GM10248 (cell line): ENCODE measurements at regions not wholly inside any gene's neighbourhood (a gene's known extent, or its start where the extent isn't known, plus 50 kb on each side); places are given as distances from the start of the nearest gene placed in this dataset.

Experiments
- CTCF ChIA-PET: fragments of 300-600 bp; sonication (Branson Sonifier 250); formaldehyde crosslinking; extraction: SDS; loops from one replicate; lab custom pipeline; 2021; ENCODE audit warnings: antibody characterized with exemption; lab: Yijun Ruan, JAX
- POLR2A ChIA-PET: fragments of 350-650 bp; sonication (Branson Sonifier 250); formaldehyde crosslinking; extraction: SDS; loops from one replicate; lab custom pipeline; 2020; ENCODE audit warnings: antibody characterized with exemption; lab: Yijun Ruan, JAX
- DNase-seq: peaks from one replicate; pipeline ENCODE4 v3.0.0; 2012; ENCODE audit errors: extremely low spot score
- TF ChIP-seq, protein P1 (sequence below): IDR thresholded peaks from 2 replicates; pipeline ENCODE4 v1.5.1; 2012; ENCODE audit warnings: mild to moderate bottlenecking, low read depth; ENCODE audit errors: extremely low read depth, missing control alignments, control extremely low read depth

DNA sequence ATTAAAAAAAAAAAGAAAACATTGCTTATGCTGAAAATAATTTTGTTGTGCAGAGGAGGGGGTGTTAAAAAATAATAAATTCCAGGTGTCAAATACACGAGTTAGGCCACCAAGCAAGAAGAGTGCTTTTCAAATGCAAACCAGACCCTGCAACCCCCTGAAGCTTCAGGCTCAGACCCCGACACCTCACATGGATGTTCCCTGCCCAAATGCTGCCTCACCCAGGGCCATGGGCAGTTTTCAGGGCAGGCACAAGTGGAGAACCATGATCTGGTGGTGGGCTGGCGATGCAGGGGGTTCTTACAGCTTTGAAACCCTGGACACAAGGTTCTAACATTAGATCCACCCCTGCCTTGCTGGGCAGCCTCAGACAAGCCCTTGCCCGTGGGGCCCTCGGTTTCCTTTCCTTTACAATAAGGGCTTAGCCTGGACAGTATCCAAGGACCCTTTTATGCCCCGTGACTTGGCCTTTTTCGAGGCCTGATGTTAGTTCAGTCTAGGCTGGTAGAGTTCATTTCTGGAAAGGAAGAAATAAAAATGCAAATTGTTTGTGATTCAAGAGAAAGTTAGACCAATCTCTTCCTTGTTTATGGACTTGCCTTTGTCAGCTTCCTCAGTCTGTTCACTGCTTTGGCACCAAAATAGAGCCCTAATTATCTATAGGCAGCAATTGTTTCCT is 168.7 kb downstream of the DDX1 start:
- ChIA-PET POLR2A (no interaction called here), CTCF (interaction anchor here (1.6 to 2.5 kb wide), 2 partner anchors 9 to 10 kb away, joined by 4 to 9 read pairs; no protein-coding TSS in a partner anchor)
- DNase-seq, result no peak
- TF ChIP-seq, protein P1, sequence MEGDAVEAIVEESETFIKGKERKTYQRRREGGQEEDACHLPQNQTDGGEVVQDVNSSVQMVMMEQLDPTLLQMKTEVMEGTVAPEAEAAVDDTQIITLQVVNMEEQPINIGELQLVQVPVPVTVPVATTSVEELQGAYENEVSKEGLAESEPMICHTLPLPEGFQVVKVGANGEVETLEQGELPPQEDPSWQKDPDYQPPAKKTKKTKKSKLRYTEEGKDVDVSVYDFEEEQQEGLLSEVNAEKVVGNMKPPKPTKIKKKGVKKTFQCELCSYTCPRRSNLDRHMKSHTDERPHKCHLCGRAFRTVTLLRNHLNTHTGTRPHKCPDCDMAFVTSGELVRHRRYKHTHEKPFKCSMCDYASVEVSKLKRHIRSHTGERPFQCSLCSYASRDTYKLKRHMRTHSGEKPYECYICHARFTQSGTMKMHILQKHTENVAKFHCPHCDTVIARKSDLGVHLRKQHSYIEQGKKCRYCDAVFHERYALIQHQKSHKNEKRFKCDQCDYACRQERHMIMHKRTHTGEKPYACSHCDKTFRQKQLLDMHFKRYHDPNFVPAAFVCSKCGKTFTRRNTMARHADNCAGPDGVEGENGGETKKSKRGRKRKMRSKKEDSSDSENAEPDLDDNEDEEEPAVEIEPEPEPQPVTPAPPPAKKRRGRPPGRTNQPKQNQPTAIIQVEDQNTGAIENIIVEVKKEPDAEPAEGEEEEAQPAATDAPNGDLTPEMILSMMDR, result no peak

DNA sequence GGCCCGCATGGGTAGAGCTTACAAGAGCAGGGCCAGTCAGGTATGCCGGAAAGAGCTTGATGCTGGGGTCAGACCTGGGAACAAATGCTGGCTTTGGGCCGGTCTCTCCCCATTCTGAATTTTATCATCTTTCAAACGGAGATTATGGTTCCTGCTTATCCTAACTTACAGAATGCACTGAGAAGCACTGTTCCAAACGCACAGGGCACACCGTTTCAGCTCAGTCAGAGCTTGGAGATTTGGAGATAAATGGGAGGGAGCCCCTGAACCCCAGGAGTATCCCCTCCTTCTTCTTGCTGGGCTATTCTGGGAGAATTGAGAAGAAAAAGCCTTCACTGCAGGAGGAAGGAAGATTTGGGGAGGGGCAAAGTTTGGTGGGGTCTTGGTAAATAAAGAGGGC is 169.4 kb downstream of the DDX1 start:
- ChIA-PET POLR2A (no interaction called here), CTCF (interaction anchor here (1.6 to 2.5 kb wide), 2 partner anchors 8 to 11 kb away, joined by 4 to 9 read pairs; no protein-coding TSS in a partner anchor)
- DNase-seq, result no peak
- TF ChIP-seq, protein P1, result no peak

DNA sequence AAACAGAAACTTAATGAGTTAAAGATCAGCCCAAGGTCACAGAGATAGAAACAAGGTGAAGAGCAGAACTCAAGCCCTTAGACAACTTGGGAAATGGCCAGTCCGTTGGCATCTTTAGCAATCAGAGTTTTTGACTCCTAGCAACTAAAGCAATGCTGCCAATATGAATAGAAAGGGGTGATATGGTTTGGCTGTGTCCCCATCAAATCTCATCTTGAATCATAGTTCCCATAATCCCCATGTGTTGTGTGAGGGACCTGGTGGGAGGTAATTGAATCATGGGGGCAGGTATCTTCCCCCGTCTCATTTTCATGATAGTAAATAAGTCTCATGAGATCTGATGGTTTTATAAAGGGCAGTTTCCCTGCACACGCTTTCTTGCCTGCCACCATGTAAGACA is 170.2 kb downstream of the DDX1 start:
- POLR2A ChIA-PET, result no interaction called here
- DNase-seq, result no peak
- CTCF ChIA-PET, result no interaction called here
- TF ChIP-seq, protein P1, result no peak

DNA sequence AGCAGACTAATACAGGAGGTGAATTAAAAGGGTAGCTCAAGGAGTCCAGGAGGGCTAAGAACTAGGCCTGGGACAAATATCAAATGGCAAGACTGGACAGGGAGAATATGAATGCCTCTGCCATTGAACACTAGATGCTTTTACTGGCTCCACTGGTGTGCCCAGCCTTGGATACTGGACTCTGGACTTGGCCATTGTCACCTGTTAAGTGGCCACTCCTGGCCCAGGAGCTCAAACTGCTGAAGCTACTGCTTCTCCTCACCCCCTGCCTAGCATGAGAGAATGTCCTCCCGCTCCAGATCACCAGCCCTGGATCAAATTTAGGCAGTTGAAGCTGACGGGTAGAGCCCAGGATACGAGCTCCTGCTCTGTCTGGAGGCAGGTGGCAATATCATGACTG is 170.8 kb downstream of the DDX1 start:
- POLR2A ChIA-PET, result no interaction called here
- DNase-seq, result no peak
- TF ChIP-seq, protein P1, result no peak
- CTCF ChIA-PET, result no interaction called here

DNA sequence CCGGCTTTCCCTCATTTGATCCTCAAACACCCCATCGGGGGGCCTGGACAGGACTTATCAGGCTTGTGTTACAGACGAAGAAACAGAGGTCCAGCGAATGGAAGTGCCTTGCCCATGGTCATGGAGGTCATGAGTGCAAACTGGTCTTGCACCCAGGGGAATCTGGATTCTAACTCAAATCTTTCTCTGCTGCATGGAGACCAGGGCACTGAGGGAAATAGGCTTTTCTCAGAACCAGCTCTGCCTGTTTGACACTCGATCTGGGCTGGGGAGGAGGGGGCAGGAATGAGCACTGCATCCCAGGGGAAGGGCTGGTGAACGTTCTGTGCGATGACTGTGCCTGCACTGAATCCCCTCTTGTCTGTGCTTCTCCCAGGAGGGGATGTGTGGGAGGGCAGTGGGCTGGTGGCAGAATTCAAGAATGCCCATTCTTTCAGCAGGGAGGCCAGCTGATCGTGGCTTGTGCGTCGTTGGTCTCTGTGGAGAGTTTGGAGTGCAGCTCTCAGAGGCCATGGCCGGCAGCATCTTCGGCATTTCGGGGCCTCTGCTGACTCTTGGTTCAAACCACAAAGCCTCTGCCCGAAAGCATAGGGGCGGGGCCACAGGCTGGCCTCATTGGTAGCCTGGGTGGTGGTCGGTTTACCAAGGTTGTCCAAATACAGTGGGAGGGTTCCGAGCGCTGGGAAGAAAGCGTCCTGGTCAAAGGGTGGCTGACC is 171.6 kb downstream of the DDX1 start:
- CTCF ChIA-PET, result no interaction called here
- POLR2A ChIA-PET, result interaction anchor here (0.6 kb wide), 1 partner anchor 19 kb away, joined by 3 read pairs; no protein-coding TSS in a partner anchor

DNA sequence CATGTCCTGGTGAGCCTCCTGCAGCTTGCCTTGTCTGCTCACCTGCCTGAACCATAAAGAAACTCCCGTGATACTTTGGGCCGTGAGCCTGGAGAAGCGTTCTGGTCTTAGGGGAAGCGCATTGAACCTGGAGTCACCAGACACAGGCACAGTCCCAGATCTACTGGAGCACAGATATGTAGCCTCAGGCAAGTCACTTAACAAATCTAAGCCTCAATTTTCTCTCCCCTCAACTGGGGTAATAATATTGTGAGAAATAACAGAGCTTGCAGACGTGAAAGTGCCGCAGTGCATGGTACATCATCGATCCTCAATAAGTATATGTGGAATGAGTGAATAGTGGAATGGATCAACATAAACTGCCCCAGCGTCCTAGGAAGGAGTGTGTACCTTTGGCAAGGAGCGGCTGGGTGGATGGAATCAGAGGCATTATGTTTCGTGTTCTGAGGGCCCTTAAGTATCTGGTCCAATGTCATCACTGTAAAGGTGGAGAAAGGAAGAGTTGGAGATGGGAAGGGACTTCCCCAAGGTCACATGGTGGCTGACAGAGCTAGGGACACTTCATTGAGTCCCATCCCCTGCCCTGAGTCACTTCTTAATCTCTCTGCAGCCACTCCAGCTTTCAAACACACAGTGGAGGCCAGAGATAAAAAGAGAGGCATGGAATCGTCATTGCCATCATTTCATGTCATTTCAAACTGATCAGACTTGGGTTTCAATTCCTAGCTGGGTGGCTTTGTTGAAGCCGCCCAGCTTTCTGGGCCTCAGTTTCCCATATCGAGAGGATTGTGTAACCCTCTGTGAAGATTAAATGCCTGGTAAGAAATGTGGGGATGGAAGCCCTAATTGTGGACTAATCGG is 172.4 kb downstream of the DDX1 start:
- ChIA-PET CTCF (no interaction called here), POLR2A (interaction anchor here (0.6 kb wide), 1 partner anchor 20 kb away, joined by 3 read pairs; no protein-coding TSS in a partner anchor)
- TF ChIP-seq, protein P1, result no peak
- no peak for DNase-seq

More for the DNA sequence above, 171.6 kb downstream of the DDX1 start:
- no peak for DNase-seq
- TF ChIP-seq, protein P1, result no peak
